Activated T-helper 1 cell treated with anti-CD3 and anti-CD28 coated beads, Interleukin-2, amount 50 U/mL, for 16 hours (primary cell): ENCODE measurements at regions not wholly inside any gene's neighbourhood (a gene's known extent, or its start where the extent isn't known, plus 50 kb on each side); places are given as distances from the start of the nearest gene placed in this dataset.
A peak's percentile ranks its signal among the peaks of the same experiment; 100 is the strongest.

Experiments
- DNase-seq, 2 donors: peaks; one replicate each; pipeline ENCODE4 v3.0.0-alpha.2; 2020; ENCODE audit warnings: low read depth in 1 of 2, low spot score in 1 of 2

- no peak for DNase-seq
Observed at GRCh38 chr17:65368341-65368740, 193.1 kb downstream of the AXIN2 start.

- peak in 1 of 2 donors; percentile 26 for DNase-seq
Observed at GRCh38 chr17:65366102-65366844, 195.2 kb downstream of the AXIN2 start.

- DNase-seq = no peak
Observed at GRCh38 chr17:65365169-65365568, 196.3 kb downstream of the AXIN2 start.

GRCh38 chr17:65364438-65364837 is 197.0 kb downstream of the AXIN2 start:
- no peak for DNase-seq

GRCh38 chr17:65362826-65363225 is 198.6 kb downstream of the AXIN2 start:
- DNase-seq = no peak

GRCh38 chr17:65360961-65361552 is 200.4 kb downstream of the AXIN2 start:
- no peak for DNase-seq

GRCh38 chr17:65359016-65359415 is 202.4 kb downstream of the AXIN2 start:
- DNase-seq = no peak

- no peak for DNase-seq
Observed at GRCh38 chr17:65356536-65356935, 204.9 kb downstream of the AXIN2 start.

GRCh38 chr17:65355246-65355645 is 206.2 kb downstream of the AXIN2 start:
- no peak for DNase-seq

GRCh38 chr17:65349916-65350315 is 211.5 kb downstream of the AXIN2 start:
- no peak for DNase-seq

- no peak for DNase-seq
Observed at GRCh38 chr17:65346166-65346565, 209.0 kb downstream of the RGS9 start.

- no peak for DNase-seq
Observed at GRCh38 chr17:65345261-65346005, 208.3 kb downstream of the RGS9 start.

- DNase-seq = no peak
Observed at GRCh38 chr17:65340401-65340800, 203.2 kb downstream of the RGS9 start.

GRCh38 chr17:65334406-65334805 is 197.2 kb downstream of the RGS9 start:
- no peak for DNase-seq

GRCh38 chr17:65332779-65333178 is 195.6 kb downstream of the RGS9 start:
- DNase-seq = no peak

GRCh38 chr17:65332375-65332774 is 195.2 kb downstream of the RGS9 start:
- DNase-seq = no peak

GRCh38 chr17:65328567-65328966 is 191.4 kb downstream of the RGS9 start:
- no peak for DNase-seq

GRCh38 chr17:65324611-65325342 is 187.6 kb downstream of the RGS9 start:
- DNase-seq = no peak

- no peak for DNase-seq
Observed at GRCh38 chr17:65323049-65323448, 185.9 kb downstream of the RGS9 start.

- DNase-seq = no peak
Observed at GRCh38 chr17:65320820-65321219, 183.7 kb downstream of the RGS9 start.

GRCh38 chr17:65314212-65314611 is 177.0 kb downstream of the RGS9 start:
- DNase-seq = no peak
